OCI-LY3 (cell line): ENCODE measurements at regions not wholly inside any gene's neighbourhood (a gene's known extent, or its start where the extent isn't known, plus 50 kb on each side); places are given as distances from the start of the nearest gene placed in this dataset.

ENCODE experiments used
- H2AFZ ChIP-seq: fragments of 200-600, 300-600 bp; shearing (Covaris generic); 2 replicates; pipeline ENCODE4 v1.6.0; 2014; ENCODE audit warnings: antibody characterized with exemption, low read depth, low read length
- H3K27ac ChIP-seq: fragments of 200-600, 300-600 bp; sonication (generic); 2 replicates; pipeline ENCODE4 v1.5.1; 2014; ENCODE audit warnings: mild to moderate bottlenecking, low read length, moderate library complexity, mixed read lengths
- H3K27me3 ChIP-seq: fragments of 200-600, 300-600 bp; sonication (generic); 2 replicates; pipeline ENCODE4 v1.6.1; 2014; ENCODE audit warnings: low read depth, low read length, mixed read lengths
- H3K36me3 ChIP-seq: fragments of 200-600, 300-600 bp; sonication (generic); replicated peaks from 2 replicates; pipeline ENCODE3; 2014; ENCODE audit warnings: low read depth, low read length, mixed read lengths
- H3K4me1 ChIP-seq: fragments of 300-600, 200-600 bp; sonication (generic); 2 replicates; pipeline ENCODE4 v1.6.1; 2014; ENCODE audit warnings: low read length, mixed read lengths
- H3K4me2 ChIP-seq: fragments of 200-600, 300-600 bp; sonication (generic); 2 replicates; pipeline ENCODE4 v1.6.1; 2014; ENCODE audit warnings: low read length, mixed read lengths
- H3K4me3 ChIP-seq: fragments of 300-600, 200-600 bp; sonication (generic); 2 replicates; pipeline ENCODE4 v1.5.1; 2014; ENCODE audit warnings: antibody characterized with exemption, mild to moderate bottlenecking, low read length, moderate library complexity
- H3K79me2 ChIP-seq: fragments of 300-600, 200-600 bp; shearing (Covaris generic); 2 replicates; pipeline ENCODE4 v1.6.1; 2014; ENCODE audit warnings: mild to moderate bottlenecking, low read length, mixed read lengths
- H3K9ac ChIP-seq: fragments of 300-600, 200-600 bp; shearing (Covaris generic); 2 replicates; pipeline ENCODE4 v1.6.0; 2014; ENCODE audit warnings: mild to moderate bottlenecking, low read length, moderate library complexity
- H3K9me3 ChIP-seq: fragments of 200-600, 300-600 bp; shearing (Covaris generic); 2 replicates; pipeline ENCODE4 v1.6.1; 2014; ENCODE audit warnings: low read length, mixed read lengths; ENCODE audit not compliant: insufficient read depth
- H4K20me1 ChIP-seq: fragments of 200-600, 300-600 bp; sonication (generic); 2 replicates; pipeline ENCODE4 v1.6.1; 2016; ENCODE audit warnings: low read length, mixed read lengths; ENCODE audit not compliant: insufficient read depth
- CTCF ChIP-seq: fragments of 200-600, 300-600 bp; sonication (generic); IDR thresholded peaks from 2 replicates; pipeline ENCODE4 v1.5.1; 2014; ENCODE audit warnings: antibody characterized with exemption, low read length, low read depth
- EZH2phosphoT487 ChIP-seq: fragments of 200-600 bp; shearing (Covaris generic); IDR thresholded peaks from 2 replicates; pipeline ENCODE4 v1.6.1; 2018; ENCODE audit warnings: antibody characterized with exemption, mixed run types, low read depth

GRCh38 chr1:208691012-208691411 lies 446.8 kb upstream of the PLXNA2 start:
- Histone ChIP-seq H4K20me1 (no peaks in the 10 kb centered on the region), H3K27me3 (peaks cover 24% of the 10 kb centered on the region; the same call in 1 of the 2 replicates), H3K4me3 (no peak overlapping the region), H3K9ac (no peak overlapping the region), H3K27ac (no peak overlapping the region), H3K36me3 (no peaks in the 10 kb centered on the region), H3K4me1 (no peaks in the 10 kb centered on the region), H3K9me3 (no peaks in the 10 kb centered on the region), H2AFZ (no peak overlapping the region), H3K79me2 (no peaks in the 10 kb centered on the region), H3K4me2 (no peak overlapping the region)
- TF ChIP-seq EZH2phosphoT487 (no peak), CTCF (no peak)

- Histone ChIP-seq H4K20me1 (no peaks in the 10 kb centered on the region), H3K9me3 (no peaks in the 10 kb centered on the region), H3K27ac (no peak overlapping the region), H3K27me3 (no peaks in the 10 kb centered on the region), H3K36me3 (no peaks in the 10 kb centered on the region), H3K4me3 (no peak overlapping the region), H3K4me1 (no peaks in the 10 kb centered on the region), H2AFZ (no peak overlapping the region), H3K4me2 (no peak overlapping the region), H3K79me2 (no peaks in the 10 kb centered on the region), H3K9ac (no peak overlapping the region)
- TF ChIP-seq EZH2phosphoT487 (no peak), CTCF (no peak)
Observed at GRCh38 chr1:208709981-208710380, 465.8 kb upstream of the PLXNA2 start.

GRCh38 chr1:208714323-208714722 lies 470.1 kb upstream of the PLXNA2 start:
- Histone ChIP-seq H3K4me1 (no peaks in the 10 kb centered on the region), H3K4me3 (no peak overlapping the region), H3K4me2 (no peak overlapping the region), H4K20me1 (no peaks in the 10 kb centered on the region), H3K36me3 (no peaks in the 10 kb centered on the region), H2AFZ (no peak overlapping the region), H3K27ac (no peak overlapping the region), H3K79me2 (no peaks in the 10 kb centered on the region), H3K9me3 (no peaks in the 10 kb centered on the region), H3K27me3 (peaks cover 10% of the 10 kb centered on the region; the same call in 1 of the 2 replicates), H3K9ac (no peak overlapping the region)
- no peak for TF ChIP-seq EZH2phosphoT487
- TF ChIP-seq CTCF, result no peak

- Histone ChIP-seq H3K9ac (no peak overlapping the region), H3K4me1 (no peaks in the 10 kb centered on the region), H2AFZ (no peak overlapping the region), H3K4me3 (no peak overlapping the region), H4K20me1 (no peaks in the 10 kb centered on the region), H3K4me2 (no peak overlapping the region), H3K79me2 (no peaks in the 10 kb centered on the region), H3K27me3 (peaks cover 10% of the 10 kb centered on the region; the same call in 1 of the 2 replicates), H3K36me3 (no peaks in the 10 kb centered on the region), H3K9me3 (peaks cover 3% of the 10 kb centered on the region; the same call in 1 of the 2 replicates), H3K27ac (no peak overlapping the region)
- TF ChIP-seq EZH2phosphoT487 (no peak), CTCF (no peak)
Observed at GRCh38 chr1:208717525-208717924, 473.3 kb upstream of the PLXNA2 start.
